HG03575 (cell line): ENCODE measurements at regions not wholly inside any gene's neighbourhood (a gene's known extent, or its start where the extent isn't known, plus 50 kb on each side); places are given as distances from the start of the nearest gene placed in this dataset.
"Not testable (repeated sequence)": the region's sequence is repeated elsewhere in the genome, so short reads cannot be mapped to it uniquely, and the experiment has no call there.

ENCODE experiments used
- ATAC-seq: cut with Tn5 transposase; IDR thresholded peaks from one replicate; pipeline ENCODE4 v1.9.1; 2021; ENCODE audit not compliant: unreplicated experiment, insufficient number of reproducible peaks, low FRiP score; ENCODE audit errors: extremely low read depth

DNA sequence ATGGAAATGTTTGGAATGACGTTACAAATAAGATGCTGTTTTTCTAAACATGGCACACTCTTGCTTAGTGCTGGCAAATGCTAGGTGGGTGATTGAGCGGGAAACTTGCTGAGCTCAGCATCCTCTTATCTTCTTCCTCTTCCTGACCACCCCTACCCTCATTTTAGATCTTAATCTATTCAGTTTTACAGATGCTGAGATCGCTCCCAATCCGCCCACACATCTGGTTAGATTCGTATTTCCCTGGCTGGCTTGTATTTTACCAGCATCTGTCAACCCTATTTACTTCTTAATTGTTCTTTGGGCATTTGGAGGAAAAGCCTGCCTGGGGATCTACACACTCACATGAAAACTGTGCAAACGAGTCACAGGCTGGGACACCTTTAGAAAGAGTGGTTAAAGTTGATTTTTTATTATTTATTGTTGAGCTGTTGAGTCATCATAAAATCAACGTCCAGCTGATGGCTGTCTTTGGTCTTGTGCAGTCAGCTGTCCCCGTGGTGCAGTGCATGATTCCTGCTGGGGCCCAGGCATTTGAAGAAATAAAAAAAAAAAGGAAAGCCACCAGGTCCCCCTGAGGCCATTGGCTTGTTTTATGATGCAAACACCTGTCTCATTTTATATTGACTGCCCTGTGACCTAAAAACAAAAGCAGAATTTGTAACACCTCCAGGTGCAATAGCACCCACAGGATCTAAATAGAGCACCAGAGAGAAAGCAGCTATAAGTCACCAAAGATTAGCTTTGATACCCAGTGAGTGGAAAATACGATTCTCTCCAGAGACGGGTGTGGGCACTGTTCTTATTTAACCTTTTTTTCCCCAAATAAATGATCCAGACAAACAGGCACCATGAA is 258.6 kb downstream of the HS3ST3B1 start:
- no peak for ATAC-seq

DNA sequence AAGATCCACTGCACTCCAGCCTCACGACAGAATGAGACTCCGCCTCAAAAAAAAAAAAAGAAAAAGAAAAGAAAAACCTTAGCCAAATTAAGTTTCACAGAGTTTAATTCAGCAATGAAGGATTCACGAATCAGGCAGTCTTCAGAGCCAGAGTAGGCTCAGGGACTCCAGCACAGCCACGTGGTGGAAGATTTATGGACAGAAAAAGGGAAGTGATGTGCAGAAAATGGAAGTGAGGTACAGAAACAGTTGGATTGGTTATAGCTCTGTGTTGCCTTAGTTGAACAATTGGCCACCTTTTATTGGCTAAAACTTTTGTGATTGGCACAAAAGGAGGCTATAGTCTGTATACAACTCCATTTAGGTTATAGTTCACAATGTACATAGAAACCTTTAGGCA is 256.6 kb downstream of the HS3ST3B1 start:
- ATAC-seq, result no peak

DNA sequence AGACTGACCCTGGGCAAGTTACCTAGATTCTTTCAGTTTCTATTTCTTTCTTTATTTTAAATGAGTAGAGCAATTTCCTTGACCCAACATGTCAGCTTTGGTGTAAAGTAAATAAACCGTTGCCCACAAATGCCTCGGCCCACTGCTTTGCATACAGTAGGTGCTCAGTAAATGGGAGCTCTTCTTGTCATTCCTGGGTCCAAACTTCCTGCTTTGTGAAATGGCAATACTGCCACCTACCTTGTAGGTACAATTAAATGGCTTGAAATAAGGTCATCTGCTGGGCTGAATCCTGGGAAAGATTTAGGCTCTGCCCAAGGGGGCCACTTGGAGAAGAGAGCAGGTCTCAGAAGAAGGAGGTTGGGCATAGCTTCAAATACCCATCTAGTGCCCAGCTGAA is 253.0 kb downstream of the HS3ST3B1 start:
- ATAC-seq, result no peak

DNA sequence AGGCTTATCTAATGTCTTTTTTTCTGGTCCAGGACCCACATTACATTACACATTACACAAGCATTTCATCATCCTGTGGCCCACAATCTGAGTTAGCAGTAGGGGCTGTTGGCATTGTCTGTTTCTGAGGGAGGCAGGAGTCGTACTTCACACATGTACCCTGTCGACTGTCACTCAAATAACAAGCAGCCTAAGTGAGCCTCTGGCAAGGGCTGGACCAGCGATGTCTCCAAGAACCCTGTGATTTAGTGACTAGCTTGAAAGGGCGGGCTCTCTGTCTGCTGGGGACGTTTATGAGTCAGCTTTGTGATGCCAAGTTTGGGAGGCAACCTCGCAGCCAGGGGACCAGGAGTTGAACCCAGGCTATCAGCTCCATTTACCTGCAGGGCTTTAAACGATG is 251.4 kb downstream of the HS3ST3B1 start:
- no peak for ATAC-seq

DNA sequence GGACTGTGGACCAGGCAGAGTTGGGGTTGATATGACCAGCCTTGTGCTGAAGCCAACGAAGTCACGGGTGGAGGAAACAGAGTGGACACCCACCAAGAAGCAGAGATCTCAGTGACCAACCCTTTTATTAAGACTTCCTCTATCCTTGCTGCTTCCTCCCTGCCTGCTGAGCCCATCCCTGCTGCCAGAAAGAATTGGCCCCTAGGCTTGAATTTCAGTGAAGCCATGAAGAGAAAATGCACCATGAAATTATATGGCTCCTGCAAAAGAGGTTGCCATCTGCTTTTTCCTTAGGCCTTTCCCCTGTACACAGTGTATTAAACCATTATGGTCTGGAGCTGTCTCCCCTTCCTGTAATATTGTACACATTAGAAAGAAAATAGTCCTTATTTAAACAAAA is 246.7 kb downstream of the HS3ST3B1 start:
- no peak for ATAC-seq

DNA sequence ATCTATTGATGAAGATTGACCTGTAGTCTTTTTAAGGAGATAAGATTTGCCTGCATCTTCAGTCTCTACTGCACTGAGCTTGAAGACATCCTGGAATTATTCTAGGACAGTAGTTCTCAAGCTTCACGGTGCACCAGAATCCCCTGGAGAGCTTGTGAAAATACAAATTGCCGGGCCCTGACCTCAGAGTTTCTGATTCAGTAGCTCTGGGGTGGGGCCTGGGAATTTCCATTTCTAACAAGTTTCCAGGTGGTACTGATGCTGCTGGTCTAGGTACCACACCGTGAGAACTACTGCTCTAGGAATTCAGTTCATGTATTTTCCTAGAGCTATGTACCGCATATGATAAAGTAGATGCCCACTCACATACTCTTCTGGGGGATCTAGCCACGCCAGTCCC is 246.1 kb downstream of the HS3ST3B1 start:
- no peak for ATAC-seq

DNA sequence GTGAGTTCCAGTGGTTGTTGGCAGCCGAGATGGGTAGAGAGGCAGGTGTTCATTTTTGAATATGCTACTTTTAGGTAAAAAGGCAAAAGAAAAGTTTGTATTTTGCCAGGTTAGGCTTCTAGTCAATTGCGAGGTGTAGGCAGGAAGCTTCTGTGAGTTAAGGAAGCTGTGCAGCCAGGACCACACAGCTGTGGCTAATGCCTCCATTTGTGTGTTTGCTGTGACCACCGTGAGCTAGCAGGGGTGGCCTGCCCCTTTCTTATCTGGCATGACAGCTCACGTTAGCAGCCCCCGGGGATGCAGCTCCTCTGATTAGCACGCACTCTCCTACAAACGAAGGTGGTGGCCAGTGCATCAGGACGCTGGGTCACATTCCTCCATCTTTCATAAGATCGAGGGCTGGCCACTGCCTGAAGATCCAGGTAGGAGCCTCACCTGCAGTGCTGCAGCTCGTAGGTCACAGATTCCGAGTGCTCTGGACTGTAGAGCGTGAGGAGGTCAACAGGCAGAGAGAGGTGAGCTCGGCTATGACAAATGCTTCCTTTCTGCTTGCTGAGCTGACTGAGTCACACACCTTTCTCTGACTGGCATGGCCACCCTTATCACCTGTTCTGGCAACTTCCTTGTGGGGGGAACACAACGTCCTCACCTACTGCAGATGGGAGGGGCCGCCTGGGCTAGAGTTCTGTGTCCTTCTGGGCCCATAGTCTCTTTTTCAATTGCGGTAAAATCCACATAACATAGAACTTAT is 244.4 kb downstream of the HS3ST3B1 start:
- no peak for ATAC-seq

DNA sequence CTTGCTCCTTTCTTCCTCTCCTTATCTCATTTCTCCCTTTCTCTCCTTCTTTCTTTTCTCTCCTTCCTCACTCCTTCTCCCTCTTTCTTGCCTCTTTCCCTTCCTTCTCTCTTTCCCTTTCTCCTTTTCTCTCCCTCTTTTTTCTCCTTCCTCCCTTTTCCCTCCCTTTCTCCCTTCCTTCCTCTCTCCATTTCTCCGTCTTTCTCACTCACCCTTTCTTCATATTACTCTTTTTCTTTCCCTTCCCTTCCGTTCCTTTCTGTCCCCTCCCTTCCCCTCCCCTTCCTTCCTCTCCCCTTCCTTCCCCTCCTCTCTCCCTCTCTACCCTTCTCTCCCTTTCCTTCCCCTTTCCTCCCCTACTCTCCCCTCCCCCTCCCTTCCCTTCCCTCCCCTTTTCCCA is 240.8 kb downstream of the HS3ST3B1 start:
- no peak for ATAC-seq

DNA sequence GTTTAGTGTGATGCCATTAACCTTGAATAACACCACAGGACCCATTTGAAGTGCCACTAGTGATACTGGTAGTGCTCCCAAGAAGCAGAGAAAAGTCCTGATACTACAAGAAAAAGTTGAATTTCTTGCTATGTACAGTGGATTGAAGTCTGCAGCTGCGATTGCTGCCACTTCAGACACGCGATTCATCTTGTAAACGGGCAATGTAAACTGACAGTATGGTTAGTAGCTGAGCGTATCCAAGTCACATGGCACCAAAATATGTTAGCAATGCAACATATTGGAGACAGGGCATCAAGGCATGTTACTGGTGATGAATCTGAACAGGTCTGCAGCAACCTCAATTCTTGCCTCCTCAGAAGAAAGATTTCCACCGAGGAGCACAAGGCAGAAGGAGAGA is 238.9 kb downstream of the HS3ST3B1 start:
- no peak for ATAC-seq

DNA sequence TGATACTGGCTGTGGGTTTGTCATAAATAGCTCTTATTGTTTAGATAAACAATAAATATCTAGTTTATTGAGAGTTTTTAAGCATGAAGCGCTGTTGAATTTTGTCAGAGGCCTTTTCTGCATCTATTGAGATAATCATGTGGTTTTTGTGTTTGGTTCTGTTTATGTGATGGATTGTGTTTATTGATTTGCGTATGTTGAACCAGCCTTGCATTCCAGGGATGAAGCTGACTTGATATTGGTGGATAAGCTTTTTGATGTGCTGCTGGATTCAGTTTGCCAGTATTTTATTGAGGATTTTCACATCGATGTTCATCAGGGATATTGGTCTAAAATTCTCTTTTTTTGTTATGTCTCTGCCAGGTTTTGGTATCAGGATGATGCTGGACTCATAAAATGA is 231.4 kb downstream of the HS3ST3B1 start:
- not testable (repeated sequence) for ATAC-seq

DNA sequence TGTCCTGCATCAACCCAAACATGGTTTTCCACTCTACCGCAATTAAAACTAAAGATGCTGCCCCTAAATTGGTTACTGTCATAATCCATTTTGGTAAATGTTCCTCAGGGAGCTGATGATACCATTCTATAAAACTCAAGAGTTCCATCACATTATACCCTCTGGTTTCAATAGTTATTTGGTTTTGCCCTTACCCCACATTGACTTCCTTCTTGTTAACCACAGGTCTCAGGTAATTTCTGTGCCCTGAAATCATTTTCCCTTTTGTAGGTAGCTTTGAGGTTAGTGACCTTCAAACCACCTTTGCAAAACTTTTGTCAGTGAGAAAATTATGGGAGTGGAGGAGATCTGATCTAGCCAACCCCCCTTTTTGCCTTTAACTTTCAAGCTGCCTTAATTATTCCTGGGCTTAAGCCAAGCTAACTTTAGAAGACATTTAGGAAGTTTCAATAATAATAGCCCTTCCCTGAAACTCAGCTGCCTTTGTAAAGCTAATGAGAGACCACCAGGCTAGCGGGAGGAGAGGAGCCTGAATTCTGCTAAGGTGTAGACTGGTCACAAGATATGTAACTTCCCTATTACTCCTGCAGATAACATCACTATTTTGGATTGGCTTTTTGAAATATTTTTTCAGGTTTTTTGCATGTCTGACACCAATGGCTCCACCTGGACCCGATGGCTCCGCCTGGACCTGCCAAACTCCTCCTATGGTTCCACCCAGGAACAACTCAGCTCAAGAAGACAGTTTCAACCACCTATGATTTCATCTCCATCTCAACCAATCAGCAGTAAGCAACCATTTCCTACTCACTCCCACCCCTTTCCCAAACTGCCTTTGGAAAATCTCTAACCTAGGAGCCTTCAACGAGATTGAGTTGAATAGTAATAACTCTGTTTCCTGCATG is 224.9 kb downstream of the HS3ST3B1 start:
- no peak for ATAC-seq

DNA sequence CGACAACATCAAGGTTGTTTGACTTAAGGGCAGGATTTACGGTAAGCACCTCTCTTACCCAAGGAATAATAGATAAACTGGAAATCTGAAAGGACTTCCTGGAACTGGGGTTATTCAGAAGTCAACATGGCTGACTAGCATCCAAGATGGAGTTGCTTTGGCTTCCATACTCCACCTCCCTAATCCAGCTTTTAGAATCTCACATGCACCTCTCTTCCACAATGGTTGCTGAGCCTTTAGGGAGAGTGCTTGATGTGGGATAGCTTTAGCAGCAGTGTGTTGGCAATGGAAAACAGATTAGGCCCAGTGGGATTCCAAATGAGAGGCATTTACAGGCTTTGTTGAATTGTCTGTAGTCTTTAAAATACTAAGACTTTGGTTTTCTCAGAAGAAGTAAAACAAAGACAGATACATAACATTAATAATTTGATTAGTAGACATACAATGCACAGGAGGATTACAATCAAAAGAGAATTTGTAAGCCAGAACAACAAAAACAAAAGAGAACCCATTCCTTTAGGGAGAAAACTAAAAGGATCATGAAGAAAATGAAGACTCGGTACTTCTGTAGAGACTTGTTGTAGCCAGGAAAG is 222.0 kb downstream of the HS3ST3B1 start:
- no peak for ATAC-seq

DNA sequence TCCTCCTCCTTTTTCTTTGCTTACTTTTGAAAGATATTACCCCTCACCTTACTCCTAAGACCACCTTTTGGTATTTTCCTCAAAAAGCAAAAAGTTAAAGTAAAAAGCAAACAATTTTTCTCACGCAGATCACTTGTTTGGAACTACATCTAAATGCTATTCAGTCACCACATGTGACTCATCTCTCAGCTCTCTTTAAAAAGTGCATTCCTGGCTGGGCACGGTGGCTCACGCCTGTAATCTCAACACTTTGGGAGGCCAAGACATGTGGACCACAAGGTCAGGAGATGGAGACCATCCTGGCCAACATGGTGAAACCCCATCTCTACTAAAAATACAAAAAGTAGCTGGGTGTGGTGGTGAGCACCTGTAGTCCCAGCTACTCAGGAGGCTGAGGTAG is 218.0 kb downstream of the HS3ST3B1 start:
- ATAC-seq, result not testable (repeated sequence)

DNA sequence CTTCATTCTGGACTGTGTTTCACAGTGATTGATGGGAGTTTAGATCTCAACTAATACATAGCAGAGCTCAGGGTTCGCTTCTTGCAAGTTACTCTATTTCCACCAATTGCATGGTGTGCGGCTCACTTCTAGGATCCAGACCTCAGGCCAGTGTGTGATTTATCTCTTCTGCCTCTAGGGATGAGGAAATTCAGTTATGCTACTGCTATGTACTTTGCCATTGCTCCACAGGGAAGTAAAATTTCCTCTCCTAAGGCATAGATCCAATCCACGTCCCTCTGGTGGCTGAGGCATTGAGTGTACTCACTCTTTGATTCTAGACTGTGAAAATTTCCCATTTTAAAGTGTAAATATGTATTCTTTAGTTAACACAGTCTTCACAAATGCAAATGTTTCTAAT is 214.1 kb downstream of the HS3ST3B1 start:
- ATAC-seq, result no peak

DNA sequence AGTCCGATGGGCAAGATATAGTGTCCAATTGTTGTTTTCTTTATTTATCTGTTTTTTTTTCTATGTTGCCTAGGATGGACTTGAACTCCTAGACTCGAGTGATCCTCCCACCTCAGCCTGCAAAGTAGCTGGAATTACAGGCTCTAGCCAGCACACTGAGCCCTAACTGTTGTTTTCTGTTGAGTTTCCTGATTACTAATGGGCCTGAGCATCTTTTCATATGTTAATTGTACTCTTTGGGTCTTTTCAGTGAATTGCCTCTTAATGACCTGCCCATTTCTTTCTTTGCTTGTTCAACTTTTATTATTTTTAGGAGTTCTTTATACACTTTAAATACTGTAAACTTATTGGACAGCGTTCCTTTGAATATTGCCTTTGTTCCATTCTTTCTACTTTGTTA is 213.0 kb downstream of the HS3ST3B1 start:
- no peak for ATAC-seq

DNA sequence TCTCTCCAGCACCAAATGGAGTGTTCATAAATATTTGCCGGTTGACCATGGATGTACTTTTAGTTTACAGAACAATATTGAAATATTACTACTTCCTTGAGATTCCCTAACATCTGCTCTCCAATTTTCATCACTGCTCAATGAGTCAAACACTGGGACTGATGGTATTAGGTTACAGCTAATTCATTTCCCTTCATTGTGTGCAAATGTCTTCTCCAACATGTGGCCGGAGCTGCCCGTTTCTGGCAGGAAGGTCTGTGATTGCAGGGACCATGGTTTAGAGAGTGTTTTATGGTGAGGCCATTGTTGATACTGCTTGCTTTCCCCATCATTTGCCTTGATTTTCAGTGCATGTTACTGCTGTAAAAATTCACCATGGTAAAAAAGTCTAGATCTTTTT is 209.3 kb downstream of the HS3ST3B1 start:
- no peak for ATAC-seq

DNA sequence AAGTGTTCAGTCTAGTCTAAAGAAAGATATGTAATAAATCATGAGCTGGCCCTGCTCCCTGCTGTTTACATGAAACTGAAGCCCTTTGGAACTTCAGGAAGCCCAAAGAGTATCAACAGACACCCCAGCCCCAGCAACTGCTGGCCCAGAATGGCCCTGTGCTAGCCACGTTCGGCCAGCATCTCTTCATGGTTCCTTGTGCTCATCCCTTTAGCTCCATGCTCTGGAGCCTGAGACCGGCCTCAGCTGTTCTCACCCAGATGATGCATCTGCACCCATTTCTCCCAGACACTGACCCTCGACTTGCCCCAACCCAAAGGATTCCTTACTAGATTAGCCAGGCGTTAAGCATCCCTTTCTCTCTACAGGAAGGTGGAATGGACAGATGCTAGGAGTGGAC is 207.3 kb downstream of the HS3ST3B1 start:
- ATAC-seq, result no peak

DNA sequence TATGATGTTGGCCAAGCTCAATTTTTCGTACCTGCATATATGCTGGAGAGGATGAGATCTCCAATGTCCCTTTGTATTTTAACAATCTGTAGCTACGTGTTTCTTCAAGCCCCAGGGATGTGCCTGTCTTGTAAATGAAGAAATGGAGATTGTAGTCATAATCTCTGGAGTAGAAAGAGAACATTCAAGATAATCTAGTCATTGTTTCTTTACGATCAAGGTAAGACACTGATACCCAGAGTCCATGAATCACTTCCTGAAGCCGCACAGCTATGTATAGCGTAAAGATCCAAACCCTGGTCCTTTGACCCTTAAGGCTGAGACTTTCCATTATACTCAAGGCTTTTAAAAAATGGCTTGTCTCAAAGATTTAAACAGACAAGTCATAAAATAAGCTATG is 205.5 kb downstream of the HS3ST3B1 start:
- no peak for ATAC-seq

DNA sequence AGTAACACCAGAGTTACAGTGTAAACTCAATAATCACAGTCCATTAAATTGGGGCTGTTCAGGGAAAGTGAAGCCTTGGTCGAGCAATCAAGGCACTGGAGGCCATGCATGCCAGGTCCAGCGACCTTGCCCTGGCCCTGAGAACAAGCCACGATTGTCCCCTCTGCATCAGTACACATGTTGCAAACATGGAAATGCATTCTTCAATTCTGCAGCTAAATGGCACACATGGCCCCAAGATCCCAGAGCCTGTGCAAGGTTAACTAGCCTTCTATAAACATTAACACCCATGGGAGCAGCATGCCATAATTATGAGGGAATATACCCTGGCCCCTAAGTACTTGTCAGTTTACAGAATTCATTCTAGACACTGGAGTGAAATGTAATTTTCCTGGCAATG is 204.7 kb downstream of the HS3ST3B1 start:
- no peak for ATAC-seq
